Activated naive CD8-positive, alpha-beta T cell treated with anti-CD3 and anti-CD28 coated beads for 36 hours (primary cell): ENCODE measurements at regions not wholly inside any gene's neighbourhood (a gene's known extent, or its start where the extent isn't known, plus 50 kb on each side); places are given as distances from the start of the nearest gene placed in this dataset.

Source experiments
- DNase-seq: peaks from one replicate; pipeline ENCODE4 v3.0.0; 2021
- H3K27ac Mint-ChIP-seq: one replicate; pipeline ENCODE4 v1.8.0; 2022; ENCODE audit warnings: mild to moderate bottlenecking, moderate library complexity, mixed read lengths
- H3K27me3 Mint-ChIP-seq: one replicate; pipeline ENCODE4 v1.8.0; 2022; ENCODE audit warnings: mild to moderate bottlenecking, mixed read lengths
- H3K36me3 Mint-ChIP-seq: one replicate; pipeline ENCODE4 v1.8.0; 2021; ENCODE audit warnings: mild to moderate bottlenecking, mixed read lengths
- H3K4me1 Mint-ChIP-seq: one replicate; pipeline ENCODE4 v1.8.0; 2021; ENCODE audit warnings: mixed read lengths
- H3K4me3 Mint-ChIP-seq: one replicate; pipeline ENCODE4 v1.8.0; 2022; ENCODE audit warnings: mild to moderate bottlenecking, moderate library complexity, mixed read lengths
- H3K9me3 Mint-ChIP-seq: one replicate; pipeline ENCODE4 v1.8.0; 2022; ENCODE audit warnings: mixed read lengths

- peaks cover 16% of the 10 kb centered on the region for H3K27me3 Mint-ChIP-seq
- no peak for DNase-seq
- no peaks in the 10 kb centered on the region for H3K9me3 Mint-ChIP-seq
- no peaks in the 10 kb centered on the region for H3K4me1 Mint-ChIP-seq
- no peaks in the 10 kb centered on the region for H3K36me3 Mint-ChIP-seq
- H3K27ac Mint-ChIP-seq: no peak overlapping the region
- no peak overlapping the region for H3K4me3 Mint-ChIP-seq
Observed at GRCh38 chr11:93940395-93940794, 80.8 kb upstream of the HEPHL1 start.

DNA sequence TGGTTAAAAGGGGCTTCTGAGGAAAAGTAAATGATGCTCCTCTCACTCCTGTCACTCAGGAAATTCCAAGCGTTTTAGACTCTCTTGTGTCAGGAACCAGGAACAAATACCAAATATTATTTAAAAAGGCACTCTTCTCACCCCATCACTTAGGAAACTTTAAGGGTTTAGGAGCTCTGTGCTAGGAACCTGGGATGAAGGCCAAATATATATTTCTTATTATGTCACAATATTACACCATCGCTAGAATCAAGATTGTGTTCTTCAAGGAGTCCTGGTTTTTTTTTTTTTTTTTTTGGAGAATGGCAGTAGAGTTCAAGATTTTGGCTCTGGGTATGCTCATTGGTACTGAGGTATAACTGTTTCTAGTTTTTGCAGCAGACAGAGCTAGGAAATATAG lies 79.0 kb upstream of the HEPHL1 start:
- H3K4me3 Mint-ChIP-seq: no peak overlapping the region
- peaks cover 12% of the 10 kb centered on the region for H3K27me3 Mint-ChIP-seq
- no peaks in the 10 kb centered on the region for H3K9me3 Mint-ChIP-seq
- no peaks in the 10 kb centered on the region for H3K4me1 Mint-ChIP-seq
- no peaks in the 10 kb centered on the region for H3K36me3 Mint-ChIP-seq
- no peak overlapping the region for H3K27ac Mint-ChIP-seq
- no peak for DNase-seq

DNA sequence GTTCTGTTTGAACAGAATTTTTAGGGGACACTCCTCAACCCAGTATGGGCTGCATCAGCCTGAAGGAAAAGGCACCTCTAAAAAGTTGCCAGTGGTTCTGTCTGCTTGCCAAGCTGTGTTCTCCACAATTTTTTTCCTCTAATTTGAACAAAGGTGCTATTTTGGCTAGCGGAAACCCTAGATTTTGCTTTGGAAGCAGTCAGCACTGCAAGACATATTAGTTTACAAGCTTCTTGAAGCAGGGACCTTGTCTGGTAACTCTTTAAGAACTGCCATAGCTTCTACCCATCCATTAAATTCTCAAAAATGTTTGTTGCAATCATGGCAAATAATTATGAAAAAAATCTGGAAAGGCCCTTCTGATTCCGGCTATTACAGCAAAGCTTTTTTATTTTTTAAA lies 75.6 kb upstream of the HEPHL1 start:
- Mint-ChIP-seq H3K36me3 (no peaks in the 10 kb centered on the region), H3K4me1 (no peaks in the 10 kb centered on the region), H3K27ac (no peak overlapping the region), H3K9me3 (no peaks in the 10 kb centered on the region), H3K4me3 (no peak overlapping the region), H3K27me3 (peaks cover 5% of the 10 kb centered on the region)
- DNase-seq: no peak

DNA sequence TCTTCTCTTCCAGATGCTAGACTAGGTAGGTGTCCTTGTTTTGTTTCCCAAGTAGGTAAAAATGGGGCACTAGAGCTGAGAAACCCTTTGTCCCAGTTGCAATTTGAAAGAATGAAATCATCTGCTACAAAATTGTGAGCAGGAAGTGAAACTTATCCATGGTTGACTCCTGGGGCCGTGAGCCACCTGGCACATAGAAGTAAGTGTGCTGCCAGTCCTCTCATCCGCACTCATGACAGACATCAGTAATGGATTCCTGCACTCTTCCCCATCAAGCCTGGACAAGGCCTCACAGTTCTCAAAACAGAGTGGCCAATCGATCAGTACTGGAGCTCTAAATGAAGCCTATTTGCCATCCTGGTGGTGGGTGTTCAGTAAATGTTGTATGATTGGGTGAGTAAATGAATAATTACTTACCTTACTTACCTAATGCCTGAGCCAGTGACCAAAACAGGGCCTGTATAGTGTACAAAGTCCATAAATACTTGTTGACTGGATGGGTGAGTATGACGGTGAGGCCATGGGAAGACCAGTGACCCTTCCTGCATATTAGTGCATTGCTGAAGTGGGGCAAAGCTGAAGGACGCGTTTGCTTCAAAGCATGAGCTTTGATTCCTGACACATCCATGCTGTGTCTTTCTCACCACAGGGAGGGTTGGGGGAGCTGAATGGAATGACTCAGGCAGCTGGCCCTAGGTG lies 68.9 kb upstream of the HEPHL1 start:
- Mint-ChIP-seq H3K9me3 (peaks cover 2% of the 10 kb centered on the region), H3K27me3 (peaks cover 4% of the 10 kb centered on the region), H3K27ac (no peak overlapping the region), H3K4me1 (no peaks in the 10 kb centered on the region), H3K4me3 (no peak overlapping the region), H3K36me3 (no peaks in the 10 kb centered on the region)
- DNase-seq: no peak

- no peak overlapping the region for H3K27ac Mint-ChIP-seq
- DNase-seq: no peak
- no peaks in the 10 kb centered on the region for H3K36me3 Mint-ChIP-seq
- H3K4me1 Mint-ChIP-seq: no peaks in the 10 kb centered on the region
- no peak overlapping the region for H3K4me3 Mint-ChIP-seq
- peaks cover 2% of the 10 kb centered on the region for H3K9me3 Mint-ChIP-seq
- peaks cover 8% of the 10 kb centered on the region for H3K27me3 Mint-ChIP-seq
Observed at GRCh38 chr11:93957397-93957952, 63.7 kb upstream of the HEPHL1 start.

- Mint-ChIP-seq H3K4me3 (no peak overlapping the region), H3K27ac (no peak overlapping the region), H3K27me3 (peaks cover 8% of the 10 kb centered on the region), H3K9me3 (peaks cover 2% of the 10 kb centered on the region), H3K36me3 (no peaks in the 10 kb centered on the region), H3K4me1 (no peaks in the 10 kb centered on the region)
- DNase-seq: no peak
Observed at GRCh38 chr11:93958991-93959390, 62.2 kb upstream of the HEPHL1 start.

DNA sequence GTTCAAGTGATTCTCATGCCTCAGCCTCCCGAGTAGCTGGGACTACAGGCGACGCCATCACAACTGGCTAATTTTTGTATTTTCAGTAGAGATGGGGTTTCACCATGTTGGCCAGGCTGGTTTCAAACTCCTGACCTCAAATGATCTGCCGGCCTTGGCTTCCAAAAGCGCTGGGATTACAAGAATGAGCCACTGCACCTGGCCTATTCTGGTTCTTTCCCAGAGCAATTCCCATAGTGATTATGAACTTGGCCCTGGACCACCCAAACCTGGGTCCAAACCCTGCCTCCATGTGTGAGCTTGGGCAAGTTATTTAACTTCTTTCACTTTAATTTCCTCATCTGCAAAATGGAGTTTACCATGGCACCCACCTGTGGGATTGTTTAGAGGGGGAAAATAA lies 61.5 kb upstream of the HEPHL1 start:
- no peak for DNase-seq
- H3K9me3 Mint-ChIP-seq: peaks cover 2% of the 10 kb centered on the region
- H3K36me3 Mint-ChIP-seq: no peaks in the 10 kb centered on the region
- H3K4me3 Mint-ChIP-seq: no peak overlapping the region
- H3K27ac Mint-ChIP-seq: no peak overlapping the region
- peaks cover 7% of the 10 kb centered on the region for H3K27me3 Mint-ChIP-seq
- H3K4me1 Mint-ChIP-seq: no peaks in the 10 kb centered on the region

DNA sequence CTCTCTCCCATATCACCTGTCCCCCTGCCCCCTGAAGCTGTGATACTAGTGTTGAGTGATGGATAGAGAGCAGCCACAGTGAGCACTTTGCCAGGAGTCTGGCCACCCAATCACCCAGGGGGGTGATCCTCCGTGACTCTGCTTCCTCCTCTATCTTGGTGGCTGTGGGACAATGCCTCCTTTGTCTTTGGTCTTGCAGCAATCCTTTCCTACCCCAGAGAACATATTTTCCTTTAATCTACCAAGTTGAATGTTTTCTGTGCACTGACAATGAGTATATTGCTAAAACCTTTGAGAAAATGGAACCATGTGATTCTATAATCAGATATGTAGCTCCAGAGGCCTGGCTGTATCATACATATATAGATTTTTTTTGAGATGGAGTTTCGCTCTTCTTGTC lies 58.1 kb upstream of the HEPHL1 start:
- no peaks in the 10 kb centered on the region for H3K36me3 Mint-ChIP-seq
- no peak overlapping the region for H3K27ac Mint-ChIP-seq
- no peak overlapping the region for H3K4me3 Mint-ChIP-seq
- H3K4me1 Mint-ChIP-seq: no peaks in the 10 kb centered on the region
- H3K27me3 Mint-ChIP-seq: peaks cover 4% of the 10 kb centered on the region
- no peaks in the 10 kb centered on the region for H3K9me3 Mint-ChIP-seq
- no peak for DNase-seq

GRCh38 chr11:93967258-93967657 lies 53.9 kb upstream of the HEPHL1 start:
- no peak for DNase-seq

DNA sequence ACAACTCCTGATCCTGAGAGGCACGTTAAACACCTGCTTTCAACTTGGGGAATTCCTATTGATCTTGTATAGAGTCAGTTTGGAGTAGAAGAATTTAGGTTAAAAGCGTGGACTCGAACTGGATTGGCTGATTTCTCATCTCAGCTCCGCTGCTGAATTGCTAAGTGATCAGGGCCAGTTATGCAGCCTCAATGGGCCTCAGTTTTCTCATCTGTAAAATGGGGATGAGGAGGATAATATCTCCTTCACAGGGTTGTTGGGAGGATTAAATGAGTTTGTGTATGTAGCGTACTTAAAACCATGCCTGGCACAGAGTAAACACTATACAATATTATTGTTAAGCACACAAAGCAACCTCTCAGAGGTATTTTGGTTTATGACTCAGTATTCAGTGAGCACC lies 53.2 kb upstream of the HEPHL1 start:
- Mint-ChIP-seq H3K9me3 (no peaks in the 10 kb centered on the region), H3K36me3 (no peaks in the 10 kb centered on the region), H3K4me3 (no peak overlapping the region), H3K27ac (no peak overlapping the region), H3K27me3 (peaks cover 12% of the 10 kb centered on the region), H3K4me1 (no peaks in the 10 kb centered on the region)
- DNase-seq: no peak

More at GRCh38 chr11:93967258-93967657, 53.9 kb upstream of the HEPHL1 start:
- no peak overlapping the region for H3K27ac Mint-ChIP-seq
- no peaks in the 10 kb centered on the region for H3K36me3 Mint-ChIP-seq
- H3K9me3 Mint-ChIP-seq: no peaks in the 10 kb centered on the region
- H3K4me1 Mint-ChIP-seq: no peaks in the 10 kb centered on the region
- H3K27me3 Mint-ChIP-seq: peaks cover 7% of the 10 kb centered on the region
- no peak overlapping the region for H3K4me3 Mint-ChIP-seq

GRCh38 chr11:93969925-93970922 lies 50.9 kb upstream of the HEPHL1 start:
- no peak overlapping the region for H3K27ac Mint-ChIP-seq
- peaks cover 6% of the 10 kb centered on the region for H3K9me3 Mint-ChIP-seq
- no peaks in the 10 kb centered on the region for H3K36me3 Mint-ChIP-seq

More at GRCh38 chr11:93969925-93970922, 50.9 kb upstream of the HEPHL1 start:
- no peak overlapping the region for H3K4me3 Mint-ChIP-seq
- no peaks in the 10 kb centered on the region for H3K4me1 Mint-ChIP-seq
- peaks cover 17% of the 10 kb centered on the region for H3K27me3 Mint-ChIP-seq
- DNase-seq: no peak
